HEK293 (cell line): ENCODE measurements at regions not wholly inside any gene's neighbourhood (a gene's known extent, or its start where the extent isn't known, plus 50 kb on each side); places are given as distances from the start of the nearest gene placed in this dataset.

Experiments
- IKZF3 ChIP-seq: fragments of 450-650 bp; IDR thresholded peaks from 2 replicates; pipeline ENCODE4 v1.5.0; 2018; ENCODE audit warnings: missing biosample characterization, mild to moderate bottlenecking, missing genetic modification characterization, moderate library complexity
- SP3 ChIP-seq: fragments of 450-650 bp; formaldehyde crosslinking; IDR thresholded peaks from 2 replicates; pipeline ENCODE4 v1.5.1; 2016; ENCODE audit warnings: missing biosample characterization, missing genetic modification characterization
- ZBTB1 ChIP-seq: fragments of 450-650 bp; formaldehyde crosslinking; IDR thresholded peaks from 2 replicates; pipeline ENCODE4 v1.5.1; 2016; ENCODE audit warnings: missing biosample characterization, missing genetic modification characterization
- ZEB2 ChIP-seq: fragments of 450-650 bp; formaldehyde crosslinking; IDR thresholded peaks from 2 replicates; pipeline ENCODE4 v1.5.1; 2016; ENCODE audit warnings: missing biosample characterization, missing genetic modification characterization
- ZFP3 ChIP-seq: fragments of 450-650 bp; formaldehyde crosslinking; IDR thresholded peaks from 2 replicates; pipeline ENCODE4 v1.5.1; 2016; ENCODE audit warnings: low read depth, missing biosample characterization, missing genetic modification characterization
- ZFP69B ChIP-seq: fragments of 450-650 bp; formaldehyde crosslinking; IDR thresholded peaks from 2 replicates; pipeline ENCODE4 v1.5.1; 2016; ENCODE audit warnings: missing biosample characterization, missing genetic modification characterization
- ZNF132 ChIP-seq: fragments of 450-650 bp; formaldehyde crosslinking; IDR thresholded peaks from 2 replicates; pipeline ENCODE4 v1.5.1; 2017; ENCODE audit warnings: missing biosample characterization, missing genetic modification characterization, borderline replicate concordance
- ZNF174 ChIP-seq: fragments of 450-650 bp; formaldehyde crosslinking; IDR thresholded peaks from 2 replicates; pipeline ENCODE4 v1.5.0; 2017; ENCODE audit warnings: missing biosample characterization, mild to moderate bottlenecking, missing genetic modification characterization
- ZNF214 ChIP-seq: fragments of 450-650 bp; formaldehyde crosslinking; IDR thresholded peaks from 2 replicates; pipeline ENCODE4 v1.5.1; 2017; ENCODE audit warnings: missing biosample characterization, mild to moderate bottlenecking, missing genetic modification characterization, borderline replicate concordance
- ZNF24 ChIP-seq: fragments of 450-650 bp; formaldehyde crosslinking; IDR thresholded peaks from 2 replicates; pipeline ENCODE4 v1.5.1; 2016; ENCODE audit warnings: missing biosample characterization, missing genetic modification characterization
- ZNF292 ChIP-seq: fragments of 450-650 bp; formaldehyde crosslinking; IDR thresholded peaks from 2 replicates; pipeline ENCODE4 v1.5.1; 2016; ENCODE audit warnings: low read depth, missing biosample characterization, missing genetic modification characterization, borderline replicate concordance
- ZNF324 ChIP-seq: fragments of 450-650 bp; formaldehyde crosslinking; IDR thresholded peaks from 2 replicates; pipeline ENCODE4 v1.5.1; 2016; ENCODE audit warnings: missing biosample characterization, missing genetic modification characterization
- ZNF335 ChIP-seq: fragments of 450-650 bp; formaldehyde crosslinking; conservative IDR thresholded peaks from 2 replicates; pipeline ENCODE4 v1.5.1; 2016; ENCODE audit warnings: missing biosample characterization, missing genetic modification characterization
- ZNF350 ChIP-seq: fragments of 450-650 bp; formaldehyde crosslinking; IDR thresholded peaks from 2 replicates; pipeline ENCODE4 v1.5.0; 2017; ENCODE audit warnings: missing biosample characterization, mild to moderate bottlenecking, missing genetic modification characterization
- ZNF394 ChIP-seq: fragments of 450-650 bp; formaldehyde crosslinking; IDR thresholded peaks from 2 replicates; pipeline ENCODE4 v1.5.1; 2016; ENCODE audit warnings: missing biosample characterization, missing genetic modification characterization, mild to moderate bottlenecking, moderate library complexity, borderline replicate concordance
- ZNF558 ChIP-seq: fragments of 450-650 bp; formaldehyde crosslinking; IDR thresholded peaks from 2 replicates; pipeline ENCODE4 v1.5.1; 2016; ENCODE audit warnings: missing biosample characterization, missing genetic modification characterization
- ZNF654 ChIP-seq: fragments of 450-650 bp; formaldehyde crosslinking; IDR thresholded peaks from 2 replicates; pipeline ENCODE4 v1.5.1; 2016; ENCODE audit warnings: low read depth, missing biosample characterization, missing genetic modification characterization
- ZNF768 ChIP-seq: fragments of 450-650 bp; formaldehyde crosslinking; IDR thresholded peaks from 2 replicates; pipeline ENCODE4 v1.5.1; 2018; ENCODE audit warnings: missing biosample characterization, mild to moderate bottlenecking, missing genetic modification characterization
- ZNF830 ChIP-seq: fragments of 450-650 bp; IDR thresholded peaks from 2 replicates; pipeline ENCODE4 v1.5.0; 2018; ENCODE audit warnings: missing biosample characterization, missing genetic modification characterization, low read depth, mild to moderate bottlenecking, moderate library complexity
- TF ChIP-seq, protein P1 (sequence below): fragments of 450-650 bp; formaldehyde crosslinking; IDR thresholded peaks from 2 replicates; pipeline ENCODE4 v1.5.1; 2016; ENCODE audit warnings: missing biosample characterization, missing genetic modification characterization
- TF ChIP-seq, protein P2 (sequence below): fragments of 450-650 bp; formaldehyde crosslinking; IDR thresholded peaks from 2 replicates; pipeline ENCODE4 v1.5.1; 2017; ENCODE audit warnings: missing biosample characterization, missing genetic modification characterization
- TF ChIP-seq, protein P3 (sequence below): fragments of 450-650 bp; formaldehyde crosslinking; IDR thresholded peaks from 2 replicates; pipeline ENCODE4 v1.5.1; 2016; ENCODE audit warnings: missing biosample characterization, missing genetic modification characterization
- TF ChIP-seq, protein P4 (sequence below): fragments of 450-650 bp; formaldehyde crosslinking; IDR thresholded peaks from 2 replicates; pipeline ENCODE4 v1.5.1; 2016; ENCODE audit warnings: missing biosample characterization, missing genetic modification characterization
- TF ChIP-seq, protein P5 (sequence below): fragments of 450-650 bp; formaldehyde crosslinking; IDR thresholded peaks from 2 replicates; pipeline ENCODE4 v1.5.1; 2016; ENCODE audit warnings: missing biosample characterization, missing genetic modification characterization
- TF ChIP-seq, protein P6 (sequence below): fragments of 450-650 bp; formaldehyde crosslinking; IDR thresholded peaks from 2 replicates; pipeline ENCODE4 v1.5.1; 2016; ENCODE audit warnings: missing biosample characterization, missing genetic modification characterization
- TF ChIP-seq, protein P7 (sequence below): fragments of 450-650 bp; formaldehyde crosslinking; IDR thresholded peaks from 2 replicates; pipeline ENCODE4 v1.5.1; 2016; ENCODE audit warnings: missing biosample characterization, missing genetic modification characterization, low read depth
- TF ChIP-seq, protein P8 (sequence below): fragments of 450-650 bp; formaldehyde crosslinking; IDR thresholded peaks from 2 replicates; pipeline ENCODE4 v1.5.1; 2016; ENCODE audit warnings: missing biosample characterization, missing genetic modification characterization

DNA sequence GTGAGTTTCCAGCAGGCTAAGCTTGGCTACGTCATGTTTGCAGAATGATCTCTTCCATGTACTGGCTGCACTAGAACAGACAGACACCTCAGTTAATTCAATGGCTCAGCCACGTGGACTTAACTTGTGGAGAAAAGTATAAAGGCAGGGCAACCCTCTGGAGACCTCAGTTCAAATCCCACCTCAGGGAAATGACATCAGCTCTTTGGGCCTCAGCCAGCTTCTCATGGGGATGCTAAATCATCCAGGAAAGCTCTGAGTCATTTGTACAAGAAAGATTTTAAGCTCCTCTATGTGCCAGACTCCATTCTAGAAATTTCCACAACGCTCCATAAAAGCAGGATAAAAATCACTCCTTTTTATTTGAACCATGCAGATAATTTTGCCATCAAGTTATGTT lies 128.5 kb upstream of the SALL4 start (continued):
- no peak for TF ChIP-seq ZNF324
- TF ChIP-seq ZNF24 (tag by site-specific recombination) = 0 out of 2 replicates have a peak, but pooled peaks have one; percentile 61
- peak; percentile 36; the same call in 1 of the 2 replicates for TF ChIP-seq ZFP69B
- TF ChIP-seq ZFP3 (tag by site-specific recombination) = no peak
- TF ChIP-seq ZNF830 (tag by site-specific recombination) = no peak
- peak; percentile 74 for TF ChIP-seq ZEB2 (tag by site-specific recombination)
- TF ChIP-seq, protein P1, sequence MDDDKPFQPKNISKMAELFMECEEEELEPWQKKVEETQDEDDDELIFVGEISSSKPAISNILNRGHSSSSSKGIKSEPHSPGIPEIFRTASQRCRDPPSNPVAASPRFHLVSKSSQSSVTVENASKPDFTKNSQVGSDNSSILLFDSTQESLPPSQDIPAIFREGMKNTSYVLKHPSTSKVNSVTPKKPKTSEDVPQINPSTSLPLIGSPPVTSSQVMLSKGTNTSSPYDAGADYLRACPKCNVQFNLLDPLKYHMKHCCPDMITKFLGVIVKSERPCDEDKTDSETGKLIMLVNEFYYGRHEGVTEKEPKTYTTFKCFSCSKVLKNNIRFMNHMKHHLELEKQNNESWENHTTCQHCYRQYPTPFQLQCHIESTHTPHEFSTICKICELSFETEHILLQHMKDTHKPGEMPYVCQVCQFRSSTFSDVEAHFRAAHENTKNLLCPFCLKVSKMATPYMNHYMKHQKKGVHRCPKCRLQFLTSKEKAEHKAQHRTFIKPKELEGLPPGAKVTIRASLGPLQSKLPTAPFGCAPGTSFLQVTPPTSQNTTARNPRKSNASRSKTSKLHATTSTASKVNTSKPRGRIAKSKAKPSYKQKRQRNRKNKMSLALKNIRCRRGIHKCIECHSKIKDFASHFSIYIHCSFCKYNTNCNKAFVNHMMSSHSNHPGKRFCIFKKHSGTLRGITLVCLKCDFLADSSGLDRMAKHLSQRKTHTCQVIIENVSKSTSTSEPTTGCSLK (tag by site-specific recombination) = no peak
- TF ChIP-seq, protein P2, sequence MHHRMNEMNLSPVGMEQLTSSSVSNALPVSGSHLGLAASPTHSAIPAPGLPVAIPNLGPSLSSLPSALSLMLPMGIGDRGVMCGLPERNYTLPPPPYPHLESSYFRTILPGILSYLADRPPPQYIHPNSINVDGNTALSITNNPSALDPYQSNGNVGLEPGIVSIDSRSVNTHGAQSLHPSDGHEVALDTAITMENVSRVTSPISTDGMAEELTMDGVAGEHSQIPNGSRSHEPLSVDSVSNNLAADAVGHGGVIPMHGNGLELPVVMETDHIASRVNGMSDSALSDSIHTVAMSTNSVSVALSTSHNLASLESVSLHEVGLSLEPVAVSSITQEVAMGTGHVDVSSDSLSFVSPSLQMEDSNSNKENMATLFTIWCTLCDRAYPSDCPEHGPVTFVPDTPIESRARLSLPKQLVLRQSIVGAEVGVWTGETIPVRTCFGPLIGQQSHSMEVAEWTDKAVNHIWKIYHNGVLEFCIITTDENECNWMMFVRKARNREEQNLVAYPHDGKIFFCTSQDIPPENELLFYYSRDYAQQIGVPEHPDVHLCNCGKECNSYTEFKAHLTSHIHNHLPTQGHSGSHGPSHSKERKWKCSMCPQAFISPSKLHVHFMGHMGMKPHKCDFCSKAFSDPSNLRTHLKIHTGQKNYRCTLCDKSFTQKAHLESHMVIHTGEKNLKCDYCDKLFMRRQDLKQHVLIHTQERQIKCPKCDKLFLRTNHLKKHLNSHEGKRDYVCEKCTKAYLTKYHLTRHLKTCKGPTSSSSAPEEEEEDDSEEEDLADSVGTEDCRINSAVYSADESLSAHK (tag by site-specific recombination) = peak; percentile 20; the same call in 1 of the 2 replicates
- TF ChIP-seq ZBTB1 (tag by site-specific recombination) = no peak
- TF ChIP-seq, protein P3, sequence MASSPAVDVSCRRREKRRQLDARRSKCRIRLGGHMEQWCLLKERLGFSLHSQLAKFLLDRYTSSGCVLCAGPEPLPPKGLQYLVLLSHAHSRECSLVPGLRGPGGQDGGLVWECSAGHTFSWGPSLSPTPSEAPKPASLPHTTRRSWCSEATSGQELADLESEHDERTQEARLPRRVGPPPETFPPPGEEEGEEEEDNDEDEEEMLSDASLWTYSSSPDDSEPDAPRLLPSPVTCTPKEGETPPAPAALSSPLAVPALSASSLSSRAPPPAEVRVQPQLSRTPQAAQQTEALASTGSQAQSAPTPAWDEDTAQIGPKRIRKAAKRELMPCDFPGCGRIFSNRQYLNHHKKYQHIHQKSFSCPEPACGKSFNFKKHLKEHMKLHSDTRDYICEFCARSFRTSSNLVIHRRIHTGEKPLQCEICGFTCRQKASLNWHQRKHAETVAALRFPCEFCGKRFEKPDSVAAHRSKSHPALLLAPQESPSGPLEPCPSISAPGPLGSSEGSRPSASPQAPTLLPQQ (tag by site-specific recombination) = peak; percentile 49; the same call in 1 of the 2 replicates
- TF ChIP-seq ZNF214 (tag by site-specific recombination) = no peak
- no peak for TF ChIP-seq ZNF132 (tag by site-specific recombination)
- TF ChIP-seq, protein P4, sequence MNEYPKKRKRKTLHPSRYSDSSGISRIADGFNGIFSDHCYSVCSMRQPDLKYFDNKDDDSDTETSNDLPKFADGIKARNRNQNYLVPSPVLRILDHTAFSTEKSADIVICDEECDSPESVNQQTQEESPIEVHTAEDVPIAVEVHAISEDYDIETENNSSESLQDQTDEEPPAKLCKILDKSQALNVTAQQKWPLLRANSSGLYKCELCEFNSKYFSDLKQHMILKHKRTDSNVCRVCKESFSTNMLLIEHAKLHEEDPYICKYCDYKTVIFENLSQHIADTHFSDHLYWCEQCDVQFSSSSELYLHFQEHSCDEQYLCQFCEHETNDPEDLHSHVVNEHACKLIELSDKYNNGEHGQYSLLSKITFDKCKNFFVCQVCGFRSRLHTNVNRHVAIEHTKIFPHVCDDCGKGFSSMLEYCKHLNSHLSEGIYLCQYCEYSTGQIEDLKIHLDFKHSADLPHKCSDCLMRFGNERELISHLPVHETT = peak; percentile 76
- TF ChIP-seq IKZF3 (tag by site-specific recombination) = peak; percentile 62; the same call in 1 of the 2 replicates
- TF ChIP-seq ZNF654 = peak; percentile 11; the same call in 1 of the 2 replicates
- TF ChIP-seq, protein P5, sequence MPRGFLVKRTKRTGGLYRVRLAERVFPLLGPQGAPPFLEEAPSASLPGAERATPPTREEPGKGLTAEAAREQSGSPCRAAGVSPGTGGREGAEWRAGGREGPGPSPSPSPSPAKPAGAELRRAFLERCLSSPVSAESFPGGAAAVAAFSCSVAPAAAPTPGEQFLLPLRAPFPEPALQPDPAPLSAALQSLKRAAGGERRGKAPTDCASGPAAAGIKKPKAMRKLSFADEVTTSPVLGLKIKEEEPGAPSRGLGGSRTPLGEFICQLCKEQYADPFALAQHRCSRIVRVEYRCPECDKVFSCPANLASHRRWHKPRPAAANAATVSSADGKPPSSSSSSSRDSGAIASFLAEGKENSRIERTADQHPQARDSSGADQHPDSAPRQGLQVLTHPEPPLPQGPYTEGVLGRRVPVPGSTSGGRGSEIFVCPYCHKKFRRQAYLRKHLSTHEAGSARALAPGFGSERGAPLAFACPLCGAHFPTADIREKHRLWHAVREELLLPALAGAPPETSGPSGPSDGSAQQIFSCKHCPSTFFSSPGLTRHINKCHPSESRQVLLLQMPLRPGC (tag by site-specific recombination) = peak; percentile 50; the same call in 1 of the 2 replicates
- no peak for TF ChIP-seq SP3 (tag by site-specific recombination)
- no peak; the same call in 1 of the 2 replicates for TF ChIP-seq ZNF335
- TF ChIP-seq ZNF292 (tag by site-specific recombination) = no peak
- no peak for TF ChIP-seq ZNF768 (tag by site-specific recombination)
- TF ChIP-seq, protein P6, sequence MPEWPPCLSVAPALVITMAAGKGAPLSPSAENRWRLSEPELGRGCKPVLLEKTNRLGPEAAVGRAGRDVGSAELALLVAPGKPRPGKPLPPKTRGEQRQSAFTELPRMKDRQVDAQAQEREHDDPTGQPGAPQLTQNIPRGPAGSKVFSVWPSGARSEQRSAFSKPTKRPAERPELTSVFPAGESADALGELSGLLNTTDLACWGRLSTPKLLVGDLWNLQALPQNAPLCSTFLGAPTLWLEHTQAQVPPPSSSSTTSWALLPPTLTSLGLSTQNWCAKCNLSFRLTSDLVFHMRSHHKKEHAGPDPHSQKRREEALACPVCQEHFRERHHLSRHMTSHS (tag by site-specific recombination) = no peak
- TF ChIP-seq, protein P7, sequence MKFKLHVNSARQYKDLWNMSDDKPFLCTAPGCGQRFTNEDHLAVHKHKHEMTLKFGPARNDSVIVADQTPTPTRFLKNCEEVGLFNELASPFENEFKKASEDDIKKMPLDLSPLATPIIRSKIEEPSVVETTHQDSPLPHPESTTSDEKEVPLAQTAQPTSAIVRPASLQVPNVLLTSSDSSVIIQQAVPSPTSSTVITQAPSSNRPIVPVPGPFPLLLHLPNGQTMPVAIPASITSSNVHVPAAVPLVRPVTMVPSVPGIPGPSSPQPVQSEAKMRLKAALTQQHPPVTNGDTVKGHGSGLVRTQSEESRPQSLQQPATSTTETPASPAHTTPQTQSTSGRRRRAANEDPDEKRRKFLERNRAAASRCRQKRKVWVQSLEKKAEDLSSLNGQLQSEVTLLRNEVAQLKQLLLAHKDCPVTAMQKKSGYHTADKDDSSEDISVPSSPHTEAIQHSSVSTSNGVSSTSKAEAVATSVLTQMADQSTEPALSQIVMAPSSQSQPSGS (tag by site-specific recombination) = peak; percentile 81
- TF ChIP-seq ZNF394 = peak; percentile 70; the same call in 1 of the 2 replicates
- TF ChIP-seq, protein P8, sequence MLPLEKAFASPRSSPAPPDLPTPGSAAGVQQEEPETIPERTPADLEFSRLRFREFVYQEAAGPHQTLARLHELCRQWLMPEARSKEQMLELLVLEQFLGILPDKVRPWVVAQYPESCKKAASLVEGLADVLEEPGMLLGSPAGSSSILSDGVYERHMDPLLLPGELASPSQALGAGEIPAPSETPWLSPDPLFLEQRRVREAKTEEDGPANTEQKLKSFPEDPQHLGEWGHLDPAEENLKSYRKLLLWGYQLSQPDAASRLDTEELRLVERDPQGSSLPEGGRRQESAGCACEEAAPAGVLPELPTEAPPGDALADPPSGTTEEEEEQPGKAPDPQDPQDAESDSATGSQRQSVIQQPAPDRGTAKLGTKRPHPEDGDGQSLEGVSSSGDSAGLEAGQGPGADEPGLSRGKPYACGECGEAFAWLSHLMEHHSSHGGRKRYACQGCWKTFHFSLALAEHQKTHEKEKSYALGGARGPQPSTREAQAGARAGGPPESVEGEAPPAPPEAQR (tag by site-specific recombination) = no peak
- TF ChIP-seq ZNF350 (tag by site-specific recombination) = no peak
- TF ChIP-seq ZNF174 (tag by site-specific recombination) = no peak
- 0 out of 2 replicates have a peak, but pooled peaks have one; percentile 28 for TF ChIP-seq ZNF558 (tag by site-specific recombination)
